Motor neuron (in vitro differentiated cells): ENCODE measurements at regions not wholly inside any gene's neighbourhood (a gene's known extent, or its start where the extent isn't known, plus 50 kb on each side); places are given as distances from the start of the nearest gene placed in this dataset.
"Not testable (repeated sequence)": the region's sequence is repeated elsewhere in the genome, so short reads cannot be mapped to it uniquely, and the experiment has no call there.

Experiments used
- ATAC-seq, 8 experiments: fragments of 200-7000 bp; cut with Tn5 transposase; replicated peaks in 6 of 8; 2 replicates each; pipeline ENCODE4 v1.8.0; 2021; ENCODE audit warnings: mild to moderate bottlenecking in 8 of 8, moderate library complexity in 8 of 8
- H3K27ac ChIP-seq, 2 donors: fragments of 250-450 bp; sonication (Bioruptor Pico); 2 replicates each; pipeline ENCODE4 v1.9.0; 2021; ENCODE audit warnings: antibody characterized with exemption in 2 of 2, mild to moderate bottlenecking in 2 of 2, moderate library complexity in 1 of 2
- H3K4me1 ChIP-seq, 2 donors: fragments of 250-450 bp; sonication (Bioruptor Pico); replicated peaks in 1 of 2; 2 replicates each; pipeline ENCODE4 v1.6.1; 2021; ENCODE audit warnings: antibody characterized with exemption in 2 of 2, mild to moderate bottlenecking in 2 of 2, moderate library complexity in 1 of 2
- H3K4me3 ChIP-seq, 5 donors: fragments of 250-450 bp; sonication (Bioruptor Pico); 2 replicates each; pipeline ENCODE4 v1.9.0; 2021; ENCODE audit warnings: antibody characterized with exemption in 5 of 5, mild to moderate bottlenecking in 5 of 5, moderate library complexity in 4 of 5
- WGBS, 10 experiments: fragments of 450-650 bp; shearing (Covaris generic); methylation state at CpG; one replicate each; pipeline ENCODE4 v1.0.0; 2022; 5-methylcytosine and 5-hydroxymethylcytosine counted together
- in situ Hi-C, 9 experiments: fragments of 400-800 bp; cut with MboI; loops; one replicate each; pipeline ENCODE4 v1.15.0; 2021; ENCODE audit warnings: low sequenced_read_pairs in 9 of 9, low pct_unique_long_range_greater_than_20kb in 2 of 9; ENCODE audit not compliant: unreplicated experiment in 9 of 9

GRCh38 chrX:46165411-46165810 is 379.8 kb downstream of the ZNF674 start:
- in situ Hi-C loops, result no loop called here

DNA sequence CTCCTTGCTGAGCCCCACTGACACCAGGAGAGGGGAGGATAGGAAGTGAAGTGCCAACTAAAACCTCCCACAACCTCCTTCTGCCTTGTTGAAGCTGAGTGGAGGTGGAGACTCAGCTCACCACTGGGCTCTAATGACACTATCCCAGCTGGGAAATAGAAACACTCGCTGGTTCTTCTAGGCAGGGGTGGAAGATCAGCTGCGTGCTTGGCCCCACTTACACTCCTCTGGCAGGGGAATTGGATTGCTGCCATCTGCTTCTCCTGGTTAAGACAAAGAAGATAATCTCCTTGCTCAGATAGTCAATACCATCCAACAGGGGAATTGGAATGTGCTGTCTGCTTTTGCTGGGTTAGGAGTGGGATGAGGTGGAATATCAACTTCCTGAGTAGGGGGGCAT is 392.5 kb downstream of the ZNF674 start:
- Histone ChIP-seq H3K4me3 (no peak overlapping the region), H3K4me1 (no peaks in the 10 kb centered on the region), H3K27ac (no peak overlapping the region)
- in situ Hi-C loops, result no loop called here
- 42% methylated on average over 2 of the region's 2 CpGs; no CpG with 5 or more reads in 9 of the 10 experiments for WGBS, 10 experiments
- no peak for ATAC-seq

More at GRCh38 chrX:46165411-46165810, 379.8 kb downstream of the ZNF674 start:
- no peak overlapping the region for H3K27ac ChIP-seq
- 0 to 76% (median 40%) methylated on average over 1 to 2 of the region's 2 CpGs; no CpG with 5 or more reads in 6 of the 10 experiments for WGBS, 10 experiments
- no peak overlapping the region for H3K4me3 ChIP-seq
- H3K4me1 ChIP-seq, result no peaks in the 10 kb centered on the region
- ATAC-seq, result no peak

DNA sequence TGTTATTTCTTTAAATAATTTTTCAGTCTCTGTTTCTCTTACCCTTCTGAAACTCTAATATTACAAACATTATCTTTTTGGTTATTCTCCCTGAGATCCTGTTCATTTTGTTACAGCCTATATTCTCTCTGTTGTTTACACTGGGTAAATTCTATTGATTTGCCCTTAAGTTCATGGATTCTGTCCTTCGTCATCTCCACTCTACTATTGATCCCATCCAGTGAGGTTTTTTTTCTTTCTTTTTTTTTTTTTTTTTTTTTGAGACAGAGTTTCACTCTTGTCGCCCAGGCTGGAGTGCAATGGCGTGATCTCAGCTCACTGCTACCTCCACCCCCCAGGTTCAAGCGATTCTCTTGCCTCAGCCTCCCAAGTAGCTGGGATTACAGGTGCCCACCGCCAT is 393.9 kb downstream of the ZNF674 start:
- ATAC-seq, H3K27ac ChIP-seq, H3K4me1 ChIP-seq, H3K4me3 ChIP-seq, in situ Hi-C loops: not testable (repeated sequence)
- 27 to 100% (median 73%) methylated on average over 1 to 5 of the region's 5 CpGs; no CpG with 5 or more reads in 2 of the 10 experiments for WGBS, 10 experiments

GRCh38 chrX:46144566-46144965 is 400.7 kb downstream of the ZNF674 start:
- in situ Hi-C loops, result no loop called here
- Histone ChIP-seq H3K27ac (no peak overlapping the region), H3K4me3 (no peak overlapping the region), H3K4me1 (no peaks in the 10 kb centered on the region)
- no peak for ATAC-seq
- 0 to 100% (median 75%) methylated on average over 1 of the region's 1 CpG; no CpG with 5 or more reads in 5 of the 10 experiments for WGBS, 10 experiments

- no peak for ATAC-seq
- Histone ChIP-seq H3K27ac (no peak overlapping the region), H3K4me1 (no peaks in the 10 kb centered on the region), H3K4me3 (no peak overlapping the region)
- in situ Hi-C loops, result no loop called here
- whole genome bisulfite sequencing, 10 experiments, result 17 to 90% (median 80%) methylated on average over 1 to 2 of the region's 2 CpGs; no CpG with 5 or more reads in 3 of the 10 experiments
Observed at GRCh38 chrX:46140272-46140671, 404.9 kb downstream of the ZNF674 start.

GRCh38 chrX:46130247-46130646 is 415.0 kb downstream of the ZNF674 start:
- Histone ChIP-seq H3K27ac (no peak overlapping the region), H3K4me3 (no peak overlapping the region), H3K4me1 (peaks cover 0 to 2% of the 10 kb centered on the region in 2 donors)
- in situ Hi-C loops, result no loop called here
- WGBS, 10 experiments, result 20 to 100% (median 30%) methylated on average over 1 to 6 of the region's 6 CpGs; no CpG with 5 or more reads in 3 of the 10 experiments
- ATAC-seq, result peak in 5 of 8 experiments; percentile 50 to 65 (median 60)

- in situ Hi-C loops, result no loop called here
- no peaks in the 10 kb centered on the region for H3K4me1 ChIP-seq
- WGBS, 10 experiments, result 10 to 40% methylated on average over 1 of the region's 1 CpG; no CpG with 5 or more reads in 8 of the 10 experiments
- peak in 3 of 8 experiments; percentile 30 to 69 (median 47) for ATAC-seq
- H3K27ac ChIP-seq, result no peak overlapping the region
- H3K4me3 ChIP-seq, result no peak overlapping the region
Observed at GRCh38 chrX:46125111-46125510, 420.1 kb downstream of the ZNF674 start.

DNA sequence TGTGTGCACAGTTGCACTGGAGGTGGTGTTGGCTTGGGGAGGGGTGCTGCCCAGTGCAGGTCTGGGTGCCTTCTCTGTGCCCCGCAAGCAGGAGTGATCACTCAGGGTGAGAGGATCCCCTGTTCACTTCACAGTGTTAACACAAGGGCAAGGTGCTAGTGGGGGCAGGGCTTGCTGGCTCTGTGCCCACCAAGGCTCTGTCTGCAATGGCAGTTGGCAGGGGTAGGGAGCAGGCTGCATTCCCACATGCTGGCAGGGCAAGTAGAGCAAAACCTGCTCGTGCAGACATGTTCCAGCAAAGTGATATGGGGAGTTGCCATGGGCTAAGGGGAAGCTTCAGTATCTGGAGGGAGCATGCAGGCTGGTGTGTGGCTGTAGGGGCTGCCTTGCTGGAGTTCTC is 428.0 kb downstream of the ZNF674 start:
- ATAC-seq, result no peak
- in situ Hi-C loops, result no loop called here
- no peak overlapping the region for H3K27ac ChIP-seq
- 73% methylated on average over 2 of the region's 2 CpGs; no CpG with 5 or more reads in 9 of the 10 experiments for WGBS, 10 experiments
- no peak overlapping the region for H3K4me3 ChIP-seq
- H3K4me1 ChIP-seq, result no peaks in the 10 kb centered on the region

DNA sequence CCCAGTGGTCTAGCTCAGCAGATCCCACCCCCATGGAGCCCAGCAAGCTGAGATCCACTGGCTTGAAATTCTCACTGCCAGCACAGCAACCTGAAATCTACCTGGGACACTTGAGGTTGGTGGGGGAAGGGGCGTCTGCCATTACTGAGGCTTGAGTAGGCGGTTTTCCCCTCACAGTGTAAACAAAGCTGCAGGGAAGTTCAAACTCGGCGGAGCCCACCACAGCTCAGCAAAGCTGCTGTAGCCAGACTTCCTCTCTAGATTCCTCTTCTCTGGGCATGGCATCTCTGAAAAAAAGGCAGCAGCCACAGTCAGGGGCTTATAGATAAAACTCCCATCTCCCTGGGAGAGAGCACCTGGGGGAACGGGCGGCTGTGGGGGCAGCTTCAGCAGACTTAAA is 457.9 kb downstream of the ZNF674 start:
- ATAC-seq, H3K4me1 ChIP-seq, H3K27ac ChIP-seq, H3K4me3 ChIP-seq, in situ Hi-C loops: not testable (repeated sequence)
- WGBS, 10 experiments, result 100% methylated on average over 2 of the region's 6 CpGs; no CpG with 5 or more reads in 9 of the 10 experiments

- in situ Hi-C loops, H3K4me3 ChIP-seq, ATAC-seq, H3K4me1 ChIP-seq, H3K27ac ChIP-seq: not testable (repeated sequence)
- 47 to 100% (median 60%) methylated on average over 1 to 3 of the region's 5 CpGs; no CpG with 5 or more reads in 7 of the 10 experiments for WGBS, 10 experiments
Observed at GRCh38 chrX:46080121-46080520, 465.1 kb downstream of the ZNF674 start.

GRCh38 chrX:46072791-46073190 is 472.4 kb downstream of the ZNF674 start:
- WGBS, 10 experiments, result 56 to 100% (median 63%) methylated on average over 1 to 3 of the region's 3 CpGs; no CpG with 5 or more reads in 5 of the 10 experiments
- no peak overlapping the region for H3K4me3 ChIP-seq
- in situ Hi-C loops, result no loop called here

DNA sequence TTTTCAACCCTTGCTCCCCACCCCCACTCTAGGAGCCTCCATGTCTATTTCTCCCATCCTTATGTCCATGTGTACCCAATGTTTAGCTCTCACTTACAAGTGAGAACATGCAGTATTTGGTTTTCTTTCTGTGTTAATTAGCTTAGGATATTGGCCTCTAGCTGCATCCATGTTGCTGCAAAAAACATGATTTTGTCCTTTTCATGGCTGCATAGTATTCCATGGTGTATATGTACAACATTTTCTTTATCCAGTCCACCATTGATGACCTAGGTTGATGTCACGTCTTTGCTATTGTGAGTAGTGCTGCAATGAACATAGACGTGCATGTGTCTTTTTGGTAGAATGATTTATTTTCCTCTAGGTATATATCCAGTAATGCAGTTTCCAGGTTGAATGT is 472.8 kb downstream of the ZNF674 start:
- Histone ChIP-seq H3K27ac (no peak overlapping the region), H3K4me1 (no peaks in the 10 kb centered on the region), H3K4me3 (no peak overlapping the region)
- 0 to 50% (median 20%) methylated on average over 1 to 2 of the region's 2 CpGs; no CpG with 5 or more reads in 7 of the 10 experiments for WGBS, 10 experiments
- in situ Hi-C loops, result no loop called here
- ATAC-seq, result no peak

More at GRCh38 chrX:46072791-46073190, 472.4 kb downstream of the ZNF674 start:
- no peaks in the 10 kb centered on the region for H3K4me1 ChIP-seq
- no peak overlapping the region for H3K27ac ChIP-seq
- ATAC-seq, result no peak

DNA sequence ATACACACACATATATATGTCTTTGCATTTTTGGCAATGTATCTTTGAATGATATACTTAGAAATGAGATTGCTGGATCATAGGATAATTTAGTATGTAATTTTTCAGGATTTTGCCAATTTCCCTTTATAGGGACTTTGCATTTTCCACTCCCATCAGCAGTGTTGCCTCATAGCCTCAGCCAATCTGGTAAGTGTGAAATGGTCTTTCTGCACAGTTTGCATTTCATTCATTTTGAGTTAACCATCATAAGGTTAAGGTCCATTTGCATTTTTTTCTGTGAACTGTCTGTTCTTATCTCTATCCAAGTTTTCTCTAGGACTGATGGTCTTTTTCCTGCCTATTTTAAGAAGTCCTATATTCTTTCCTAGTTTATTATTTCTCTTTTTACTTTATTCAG is 474.8 kb downstream of the ZNF674 start:
- Histone ChIP-seq H3K4me3 (no peak overlapping the region), H3K4me1 (no peaks in the 10 kb centered on the region), H3K27ac (no peak overlapping the region)
- in situ Hi-C loops, result no loop called here
- ATAC-seq, result no peak

DNA sequence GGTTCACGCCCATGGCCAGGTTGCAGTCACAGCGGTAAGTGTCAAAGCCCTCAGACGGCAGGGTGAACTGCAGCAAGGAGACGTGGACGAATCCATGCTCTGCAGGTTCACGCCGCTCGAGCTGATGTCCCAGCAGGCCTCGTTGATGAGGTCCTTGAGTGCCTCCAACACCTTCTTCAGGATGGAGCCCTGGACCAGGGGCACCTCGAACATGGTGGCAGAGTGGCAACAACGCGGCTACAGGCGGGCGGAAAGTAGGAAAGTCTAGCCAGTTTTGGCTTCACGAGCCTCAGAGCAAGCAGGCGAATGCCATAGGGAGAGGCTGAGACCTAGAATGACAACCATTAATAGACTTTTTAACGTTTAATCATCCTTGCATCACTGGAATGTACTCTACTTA is 485.9 kb downstream of the ZNF674 start:
- Histone ChIP-seq H3K4me1 (no peaks in the 10 kb centered on the region), H3K4me3 (no peak overlapping the region), H3K27ac (no peak overlapping the region)
- in situ Hi-C loops, result no loop called here
- WGBS, 10 experiments, result 58 to 100% (median 95%) methylated on average over 1 to 8 of the region's 17 CpGs; no CpG with 5 or more reads in 7 of the 10 experiments
- no peak for ATAC-seq
